GM21381 (cell line): ENCODE measurements at regions not wholly inside any gene's neighbourhood (a gene's known extent, or its start where the extent isn't known, plus 50 kb on each side); places are given as distances from the start of the nearest gene placed in this dataset.
"Not testable (repeated sequence)": the region's sequence is repeated elsewhere in the genome, so short reads cannot be mapped to it uniquely, and the experiment has no call there.

Experiments
- ATAC-seq: cut with Tn5 transposase; IDR thresholded peaks from one replicate; pipeline ENCODE4 v1.9.1; 2021; ENCODE audit warnings: mild to moderate bottlenecking, moderate library complexity; ENCODE audit not compliant: unreplicated experiment

DNA sequence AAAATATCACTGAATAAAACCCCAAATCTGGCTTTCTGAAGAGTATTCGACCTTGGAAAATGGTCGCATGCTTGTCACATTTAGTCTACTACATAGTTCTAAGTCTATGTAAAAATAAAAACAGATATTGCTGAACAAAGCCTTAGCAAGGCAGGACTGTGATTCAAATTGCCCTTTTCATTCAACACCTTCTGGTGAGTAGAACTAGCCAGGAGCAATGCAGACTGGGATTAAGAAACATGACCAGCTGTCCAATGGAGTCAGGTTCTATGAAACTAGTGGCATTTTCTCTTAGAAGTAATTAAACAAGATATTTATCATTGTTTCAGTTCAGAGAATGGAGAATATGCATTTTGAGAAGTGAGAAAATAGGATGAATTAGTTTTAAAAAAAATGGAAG is 1260.5 kb upstream of the ACVR2A start:
- no peak for ATAC-seq

DNA sequence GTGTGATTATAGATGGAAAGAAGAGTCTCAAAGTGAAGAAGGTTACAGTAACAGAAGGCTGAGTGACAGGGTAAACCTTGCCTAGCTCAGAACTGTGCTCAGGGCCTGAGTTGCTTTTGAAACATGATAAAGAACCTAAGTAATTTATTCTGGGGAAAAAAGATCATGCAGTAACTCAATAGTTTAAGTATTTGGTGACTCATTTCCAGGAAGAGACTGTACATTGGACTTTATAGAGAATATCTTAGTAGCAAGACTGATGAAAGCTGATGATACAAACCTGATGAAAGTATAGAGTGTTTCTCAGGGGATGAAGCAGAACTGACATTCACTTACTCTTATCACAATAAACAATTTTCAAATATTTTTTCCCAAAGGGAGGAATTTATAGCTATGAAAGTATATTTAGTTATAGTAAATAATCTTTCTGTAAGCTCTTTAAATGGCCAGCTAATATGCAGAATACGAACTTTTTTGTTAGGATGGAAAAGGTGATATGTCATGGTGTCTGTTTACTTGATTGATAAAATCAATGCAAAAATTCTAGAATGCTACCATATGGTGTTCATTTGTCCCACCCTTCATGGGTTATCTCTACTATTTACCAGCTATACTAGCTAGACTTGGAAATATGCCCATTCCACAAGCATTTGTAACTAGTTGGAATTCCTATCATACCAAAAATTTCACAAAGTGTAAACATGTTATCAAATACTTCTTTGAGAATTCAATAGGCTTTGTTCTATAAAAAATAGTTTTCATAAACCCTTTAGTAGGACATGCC is 1265.5 kb upstream of the ACVR2A start:
- no peak for ATAC-seq

DNA sequence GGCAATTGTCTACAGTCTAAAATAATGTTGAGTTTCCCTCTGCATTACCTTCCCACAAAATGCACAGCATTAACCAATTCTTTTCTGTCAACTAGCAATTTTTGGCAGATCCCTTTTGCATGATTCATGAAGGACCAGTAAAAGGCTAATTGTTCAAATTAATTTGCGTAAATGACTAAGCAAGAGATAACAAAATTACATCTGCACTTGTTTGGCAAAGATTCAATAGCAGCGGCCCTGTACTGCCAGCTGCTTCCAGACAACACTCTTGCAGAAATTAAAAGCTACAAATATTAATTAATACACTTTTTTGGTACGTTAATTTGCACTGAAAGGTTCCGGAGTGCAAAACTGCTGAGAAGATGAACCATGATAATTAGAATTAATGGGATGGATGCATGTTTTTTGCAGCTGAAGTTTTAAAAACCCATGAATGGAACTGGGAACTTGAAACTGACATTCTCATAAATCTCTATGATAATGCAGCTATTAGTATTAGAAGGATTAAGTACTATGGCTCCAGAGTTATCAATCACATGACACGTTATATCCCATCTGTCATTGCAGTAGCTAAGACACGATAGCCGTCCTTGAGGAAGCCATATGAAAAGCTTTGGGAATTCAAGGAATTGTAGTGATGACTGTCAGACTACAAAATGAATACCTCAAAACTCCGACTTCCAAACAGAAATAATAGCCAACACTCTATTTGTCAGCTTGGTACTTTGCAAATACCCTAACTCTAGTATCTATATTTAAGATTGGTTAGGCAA is 1268.3 kb upstream of the ACVR2A start:
- ATAC-seq: no peak

DNA sequence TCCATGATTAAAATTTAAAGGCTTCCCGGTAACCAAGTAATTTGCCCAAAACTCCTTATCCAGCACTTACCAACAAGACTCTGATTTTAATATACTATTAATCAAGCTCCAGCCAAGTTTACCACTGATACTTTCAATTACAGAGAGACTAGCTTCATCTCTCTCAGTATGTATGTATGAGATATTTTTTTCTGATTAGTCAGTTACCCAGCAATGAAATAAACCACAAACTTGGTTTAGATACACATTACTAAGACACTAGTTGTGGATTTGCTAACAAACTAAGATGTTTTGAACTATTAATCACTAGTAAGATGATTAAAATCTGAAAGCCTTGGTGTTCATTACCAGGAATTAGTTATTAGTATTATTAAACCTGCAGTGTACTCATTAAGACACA is 1272.2 kb upstream of the ACVR2A start:
- no peak for ATAC-seq

DNA sequence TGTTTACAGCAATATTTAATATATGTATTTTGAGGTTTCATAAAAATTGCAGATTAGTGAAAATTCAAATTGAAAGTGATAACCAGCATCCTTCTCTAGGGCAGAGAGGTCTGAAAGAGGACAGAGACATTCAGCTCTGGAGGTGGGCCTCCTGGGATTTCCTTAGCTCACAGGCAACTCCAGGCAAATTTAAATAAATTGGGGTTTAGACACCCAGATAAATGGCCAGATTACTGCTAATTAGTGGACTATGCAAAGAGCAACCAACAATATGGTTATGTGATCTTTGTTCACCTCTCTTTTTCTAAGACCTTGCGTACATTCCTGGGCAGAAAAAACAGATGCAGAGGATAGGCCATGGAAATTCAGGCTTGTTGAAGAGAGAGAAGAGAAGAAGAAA is 1282.8 kb upstream of the ACVR2A start:
- ATAC-seq: no peak

DNA sequence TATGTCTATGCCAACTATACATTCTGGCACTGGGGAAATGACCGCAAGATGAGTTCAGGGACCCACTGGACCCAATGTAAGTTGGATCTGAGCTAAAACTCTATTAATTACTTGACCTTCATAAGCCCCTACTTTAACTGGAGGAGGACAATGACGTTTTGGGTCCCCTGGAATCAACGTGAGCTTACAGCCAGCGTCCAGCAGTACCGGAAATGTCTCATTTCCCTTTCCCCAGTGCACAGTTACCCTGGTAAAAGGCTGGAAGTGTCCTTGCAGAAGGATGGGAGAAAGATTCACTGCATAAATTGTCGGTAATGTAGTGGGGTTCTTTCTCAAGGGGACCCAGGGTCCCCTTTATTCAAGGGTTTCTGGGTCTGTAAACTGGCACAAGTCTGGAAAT is 1297.6 kb upstream of the ACVR2A start:
- ATAC-seq: no peak

DNA sequence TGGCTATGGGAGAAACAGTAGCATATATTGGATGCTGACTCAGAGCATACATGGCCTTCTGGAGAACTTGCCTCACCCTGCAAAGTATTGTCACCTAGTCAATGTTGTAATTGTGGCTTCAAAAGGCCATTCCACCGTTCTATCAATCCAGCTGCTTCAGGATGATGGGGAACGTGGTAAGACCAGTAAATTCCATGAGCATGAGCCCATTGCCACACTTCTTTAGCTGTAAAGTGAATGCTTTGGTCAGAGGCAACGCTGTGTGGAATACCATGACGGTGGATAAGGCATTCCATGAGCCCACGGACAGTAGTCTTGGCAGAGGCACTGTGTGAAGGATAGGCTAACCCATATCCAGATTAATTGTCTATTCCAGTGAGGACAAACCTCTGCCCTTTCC is 1300.1 kb upstream of the ACVR2A start:
- no peak for ATAC-seq

DNA sequence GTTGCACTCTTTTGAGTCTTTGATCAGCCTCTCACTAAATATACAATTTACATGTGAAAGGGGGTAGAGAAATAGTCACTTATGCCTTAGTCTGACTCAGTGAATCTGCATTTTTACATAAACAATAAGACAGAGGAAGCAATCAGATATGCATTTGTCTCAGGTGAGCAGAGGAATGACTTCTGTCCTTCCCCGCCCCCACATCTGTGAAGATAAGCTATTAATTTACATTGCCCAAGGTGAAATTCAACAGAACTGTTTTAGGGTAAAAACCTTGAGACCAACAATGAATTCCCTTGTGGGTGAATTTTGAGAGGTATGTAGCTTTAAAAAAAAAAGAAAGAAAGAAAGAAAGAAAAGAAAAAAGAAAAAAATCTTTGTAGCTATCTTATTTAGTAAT is 1302.9 kb upstream of the ACVR2A start:
- ATAC-seq: no peak

DNA sequence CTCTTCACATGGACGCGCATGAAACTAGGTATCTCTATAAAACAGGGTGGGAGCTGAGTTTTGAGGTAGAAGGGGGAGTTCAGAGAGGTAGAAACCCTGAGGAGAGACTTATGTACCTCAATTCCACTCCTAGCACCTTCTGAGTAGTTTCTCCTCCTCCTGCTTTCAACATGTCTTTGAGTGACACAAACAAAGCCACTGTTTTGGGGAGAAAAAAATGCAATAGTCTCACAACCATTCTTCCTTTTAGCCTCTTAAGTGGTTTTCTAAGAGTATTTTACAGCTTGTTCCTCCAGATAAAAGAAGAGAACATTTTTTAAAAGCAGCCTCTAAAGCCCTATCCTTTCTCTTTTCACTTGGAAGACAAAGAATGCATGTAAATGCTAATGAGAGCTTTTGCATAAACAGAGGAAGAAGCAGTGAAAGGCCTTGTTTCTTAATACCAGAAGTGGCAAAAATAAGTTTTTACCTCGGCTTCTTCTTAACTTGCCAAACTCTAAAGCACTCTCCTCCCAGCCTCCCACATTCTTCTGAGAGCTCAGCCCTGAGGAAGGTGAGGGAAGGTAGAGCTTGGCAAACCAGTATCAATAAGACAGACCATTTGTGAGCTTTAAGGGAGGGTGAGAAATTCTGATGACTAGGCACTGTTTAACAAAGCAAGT is 1304.4 kb upstream of the ACVR2A start:
- no peak for ATAC-seq

DNA sequence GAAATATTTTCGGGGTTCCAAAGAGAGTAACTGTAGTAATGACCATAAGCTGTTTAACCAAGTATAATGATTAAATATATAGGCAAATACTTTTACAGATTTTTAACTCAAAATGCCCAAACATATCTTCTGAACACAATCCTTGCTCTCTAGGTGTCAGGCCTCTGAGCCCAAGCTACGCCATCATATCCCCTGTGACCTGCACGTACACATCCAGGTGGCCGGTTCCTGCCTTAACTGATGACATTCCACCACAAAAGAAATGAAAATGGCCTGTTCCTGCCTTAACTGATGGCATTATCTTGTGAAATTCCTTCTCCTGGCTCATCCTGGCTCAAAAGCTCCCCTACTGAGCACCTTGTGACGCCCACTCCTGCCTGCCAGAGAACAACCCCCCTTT is 1305.1 kb upstream of the ACVR2A start:
- ATAC-seq: not testable (repeated sequence)

DNA sequence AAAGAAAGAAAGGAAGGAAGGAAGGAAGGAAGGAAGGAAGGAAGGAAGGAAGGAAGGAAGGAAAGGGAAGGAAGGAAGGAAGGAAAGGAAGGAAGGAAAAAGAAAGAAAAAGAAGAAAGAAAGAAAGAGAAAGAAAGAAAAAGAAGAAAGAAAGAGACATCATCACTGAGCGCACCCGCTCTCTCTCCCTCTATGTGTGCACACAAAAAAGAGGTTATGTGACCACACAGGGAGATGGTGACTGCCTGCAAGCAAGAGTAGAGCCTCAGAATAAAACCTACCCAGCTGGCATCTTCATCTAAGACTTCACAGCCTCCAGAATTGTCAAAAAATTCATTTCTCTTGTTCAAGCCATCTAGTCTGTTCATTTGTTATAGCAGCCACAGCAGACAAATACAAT is 1307.4 kb upstream of the ACVR2A start:
- no peak for ATAC-seq

DNA sequence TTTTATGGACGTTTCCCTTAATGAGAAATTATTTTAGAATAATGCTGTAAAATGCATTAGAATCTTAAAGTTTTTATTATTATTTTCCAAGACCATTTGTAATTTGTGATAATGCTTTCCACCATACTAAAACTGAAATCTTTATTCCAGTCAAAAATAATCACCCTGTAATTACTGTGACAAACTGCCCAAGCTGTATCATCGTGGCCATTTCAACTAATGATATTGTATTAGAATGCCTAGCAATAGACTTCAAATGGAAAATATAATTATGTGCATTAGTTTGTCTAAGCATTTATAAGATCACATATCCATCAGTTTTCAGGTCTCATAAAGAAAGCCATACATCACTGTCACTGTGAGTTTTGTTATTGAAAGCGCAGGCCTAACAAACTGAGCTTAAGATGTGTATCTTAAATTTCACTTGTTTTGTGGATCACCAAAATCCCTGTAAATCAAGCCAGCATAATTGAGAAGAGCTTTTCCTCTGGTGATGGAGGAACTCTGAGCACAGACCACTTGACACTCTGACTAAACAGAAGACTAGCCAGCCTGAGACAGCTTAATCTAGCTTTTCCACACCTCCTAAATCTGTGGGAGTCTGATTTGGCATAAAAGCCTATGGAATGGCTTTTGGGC is 1312.2 kb upstream of the ACVR2A start:
- no peak for ATAC-seq

DNA sequence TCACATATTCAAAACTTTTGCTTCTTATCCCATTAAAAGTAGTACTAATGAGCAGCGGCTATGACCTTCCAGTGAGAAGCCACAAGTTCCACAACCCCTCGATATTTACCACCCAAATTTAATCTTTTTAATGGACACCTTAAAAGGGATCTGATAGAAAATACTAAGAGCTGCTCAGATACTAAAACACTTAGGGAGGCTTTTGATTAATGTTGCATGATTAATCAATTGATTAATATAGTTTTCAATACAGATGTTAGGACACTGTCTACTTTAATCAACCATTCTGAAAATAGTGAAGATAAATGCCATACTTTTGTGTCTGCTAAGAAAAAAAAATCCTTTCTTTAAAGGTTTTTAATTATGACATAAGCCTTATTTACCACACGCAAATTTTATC is 1312.8 kb upstream of the ACVR2A start:
- ATAC-seq: no peak

DNA sequence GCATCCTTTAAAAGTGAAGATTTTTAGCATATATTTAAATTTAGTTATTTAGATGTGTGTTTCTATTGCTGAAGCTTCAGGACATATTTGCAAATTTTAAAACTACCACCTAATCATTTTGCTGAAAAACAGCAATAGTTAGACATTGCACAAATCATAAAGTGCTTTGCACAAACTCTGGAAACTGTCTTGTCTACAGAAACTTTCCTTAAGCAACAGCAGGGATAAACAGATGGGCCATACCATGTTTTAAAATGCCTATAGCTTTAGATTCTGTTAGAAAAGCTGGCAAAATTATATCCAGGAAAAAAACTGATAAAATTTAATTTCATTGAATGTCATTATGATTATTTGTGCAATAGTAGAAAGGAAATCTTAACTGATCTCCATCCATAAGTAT is 1313.9 kb upstream of the ACVR2A start:
- ATAC-seq: no peak

DNA sequence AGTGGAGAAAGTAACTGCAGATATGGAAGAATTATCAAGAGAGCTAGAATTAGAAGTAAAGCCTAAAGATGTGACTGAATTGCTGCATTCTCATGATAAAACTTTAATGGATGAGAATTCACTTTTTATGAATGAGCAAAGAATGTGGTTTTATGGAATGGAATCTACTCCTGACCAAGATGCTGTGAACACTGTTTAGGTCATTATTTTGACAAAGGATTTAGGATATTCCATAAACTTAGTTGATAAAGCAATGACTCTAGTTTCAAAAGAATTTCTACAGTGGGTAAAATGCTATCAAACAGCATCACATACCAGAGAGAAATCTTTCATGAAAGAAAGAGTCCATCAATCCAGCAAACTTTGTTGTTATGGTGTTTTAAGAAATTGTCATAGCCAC is 1317.7 kb upstream of the ACVR2A start:
- ATAC-seq: no peak

DNA sequence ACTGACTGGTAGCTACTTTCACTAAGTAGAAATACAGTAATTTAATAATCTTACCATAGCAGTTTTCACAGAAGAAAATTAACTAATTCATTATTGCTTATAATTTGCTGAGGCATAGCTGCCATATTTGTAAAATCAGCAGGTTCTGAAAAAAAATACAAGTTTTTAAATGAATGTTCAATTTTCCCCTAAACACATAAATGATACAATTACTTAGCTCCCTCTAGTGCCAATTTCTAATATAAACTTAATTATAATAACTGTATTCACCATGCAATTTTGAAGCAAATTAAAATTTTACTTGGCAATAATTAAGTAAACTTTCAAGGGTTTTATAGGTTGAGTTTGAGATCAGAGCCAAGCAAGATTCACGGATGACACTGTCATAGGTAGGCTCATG is 1321.6 kb upstream of the ACVR2A start:
- no peak for ATAC-seq

DNA sequence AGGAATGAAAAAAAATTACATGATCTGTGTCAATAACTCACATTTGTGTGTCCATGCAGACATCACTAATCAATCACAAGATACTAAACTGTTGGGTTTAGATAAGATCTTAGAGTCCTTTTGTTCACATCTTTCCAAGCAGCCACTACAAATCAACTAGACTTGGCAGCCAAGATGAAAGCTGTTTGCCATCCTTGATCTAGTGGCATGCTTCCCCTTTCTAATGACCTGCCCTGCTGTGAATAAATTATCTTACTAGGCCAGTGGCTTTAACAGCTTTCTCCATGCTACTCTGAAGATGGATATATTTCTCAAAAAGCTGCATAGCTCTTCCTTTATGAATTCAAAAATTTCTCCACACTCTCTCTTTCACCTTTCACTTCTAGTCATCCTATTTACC is 1338.0 kb upstream of the ACVR2A start:
- no peak for ATAC-seq

DNA sequence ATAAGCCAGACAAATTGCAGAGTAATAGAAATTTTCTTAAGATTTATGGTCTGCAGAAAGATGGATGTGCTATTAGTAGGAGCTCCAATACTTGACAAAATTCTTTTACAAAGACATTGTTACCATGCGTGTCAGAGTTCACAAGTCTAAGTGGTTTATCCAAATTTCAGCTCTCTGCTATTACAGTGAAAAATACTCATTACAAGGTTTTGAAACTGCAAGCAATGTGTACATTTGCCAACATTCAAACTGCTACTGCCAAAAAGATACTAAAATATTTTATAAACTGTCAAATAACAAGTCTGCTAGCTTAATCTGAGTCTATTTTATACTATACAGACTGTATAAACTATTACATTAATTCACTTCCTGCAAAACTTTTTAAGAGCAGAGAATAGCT is 1341.5 kb upstream of the ACVR2A start:
- ATAC-seq: no peak

DNA sequence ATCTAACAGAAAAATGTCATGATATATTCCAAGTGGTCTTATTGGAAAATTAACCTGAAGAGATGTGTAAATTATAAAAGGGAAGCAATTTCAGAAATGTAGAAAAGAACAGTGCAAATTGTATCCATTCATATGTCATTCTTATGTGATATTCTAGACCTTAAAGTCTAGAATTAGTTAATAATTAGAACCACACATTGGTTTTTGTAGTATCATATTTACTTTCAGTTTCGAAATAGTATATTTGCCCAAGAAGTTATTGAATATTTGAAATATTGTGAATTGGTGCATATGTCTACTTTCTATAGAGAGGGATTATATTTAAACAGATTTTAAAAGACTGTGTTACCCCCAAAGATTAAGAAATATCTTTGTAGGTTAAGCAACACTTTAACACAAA is 1348.6 kb upstream of the ACVR2A start:
- ATAC-seq: no peak

DNA sequence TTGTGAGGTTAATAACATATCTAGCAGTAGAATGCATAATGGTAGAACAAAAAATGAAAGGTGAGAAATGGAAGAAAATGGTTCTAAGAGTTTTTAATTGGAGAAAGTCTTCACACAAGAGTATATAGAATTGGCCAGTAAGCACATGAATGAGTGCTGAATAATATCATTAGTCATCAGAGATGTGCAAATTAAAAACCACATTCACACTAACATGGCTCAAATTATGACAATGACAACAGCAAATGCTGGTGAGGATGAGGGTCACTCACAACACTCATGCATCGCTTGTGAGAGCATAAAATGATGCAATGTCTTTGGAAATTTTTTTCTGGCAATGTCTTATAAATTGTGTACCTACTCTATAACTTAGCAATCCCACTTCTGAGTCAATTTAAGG is 1355.4 kb upstream of the ACVR2A start:
- ATAC-seq: no peak

DNA sequence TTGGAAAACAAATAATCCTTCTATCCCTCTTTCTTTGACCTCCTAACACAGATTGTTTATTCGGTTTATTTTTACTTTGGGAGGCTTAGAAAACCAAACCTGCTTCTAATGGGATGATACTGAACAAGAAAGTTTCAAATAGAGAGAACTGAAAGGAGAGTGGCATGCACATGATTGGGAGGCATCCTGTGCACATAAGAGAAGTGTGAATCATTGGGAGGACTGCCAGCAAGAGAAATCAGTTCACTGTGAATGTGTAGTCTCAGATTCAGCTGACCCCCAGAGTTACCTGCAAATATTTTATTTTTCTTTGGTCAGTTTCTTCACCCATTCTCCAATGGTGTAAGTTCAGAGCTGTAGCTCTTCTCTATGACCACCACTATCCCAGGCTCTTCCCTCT is 1363.2 kb upstream of the ACVR2A start:
- no peak for ATAC-seq

DNA sequence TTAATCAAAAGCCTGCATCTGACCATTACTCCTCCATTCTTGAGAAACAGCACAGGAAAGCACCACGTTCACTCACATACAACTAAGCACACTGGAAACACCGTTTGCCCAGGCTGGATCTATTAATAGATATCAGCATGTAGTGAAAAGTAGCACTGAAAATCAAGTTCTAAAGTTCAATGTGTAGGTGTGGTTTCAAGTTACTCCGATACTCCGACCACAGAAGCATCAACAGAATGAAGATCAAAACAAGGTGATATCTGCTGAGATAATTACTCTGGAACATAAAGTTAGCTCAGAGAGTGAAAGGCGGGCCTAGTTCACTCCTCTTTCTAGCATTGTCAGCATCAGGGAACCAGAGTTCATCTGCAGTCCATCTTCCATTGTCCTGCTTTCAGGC is 1367.4 kb upstream of the ACVR2A start:
- ATAC-seq: no peak
